A673 (cell line): ENCODE measurements at regions not wholly inside any gene's neighbourhood (a gene's known extent, or its start where the extent isn't known, plus 50 kb on each side); places are given as distances from the start of the nearest gene placed in this dataset.

Experiments used
- BruUV-seq: library from RNA; stranded (reverse); fragments of 400-500 nt; replicated peaks from 2 replicates; lab custom pipeline; 2021; lab: Mats Ljungman, UMichigan
- CTCF ChIA-PET: fragments of 300-600 bp; sonication (Branson Sonifier 250); formaldehyde crosslinking; loops from one replicate; lab custom pipeline; 2022; ENCODE audit warnings: antibody characterized with exemption; lab: Charles Lee
- POLR2A ChIA-PET: fragments of 300-600 bp; sonication (Branson Sonifier 250); formaldehyde crosslinking; loops from one replicate; lab custom pipeline; 2022; ENCODE audit warnings: antibody characterized with exemption; ENCODE audit not compliant: low non-redundant PET; lab: Charles Lee
- DNase-seq: peaks from one replicate; pipeline ENCODE4 v3.0.0-alpha.2; 2015; ENCODE audit warnings: low spot score
- H3K27ac ChIP-seq: fragments of 200-600 bp; sonication (generic); 2 replicates; pipeline ENCODE4 v1.5.1; 2016; ENCODE audit warnings: mixed run types, low read depth, mild to moderate bottlenecking, mixed read lengths, antibody characterized with exemption, low read length; ENCODE audit not compliant: poor library complexity, severe bottlenecking
- H3K27me3 ChIP-seq: fragments of 200-600 bp; sonication (generic); replicated peaks from 2 replicates; pipeline ENCODE4 v1.6.1; 2017; ENCODE audit warnings: mixed run types, low read depth, mild to moderate bottlenecking, mixed read lengths, antibody characterized with exemption, low read length; ENCODE audit not compliant: insufficient read depth, poor library complexity
- H3K36me3 ChIP-seq: fragments of 200-600 bp; sonication (generic); 2 replicates; pipeline ENCODE4 v1.6.1; 2016; ENCODE audit warnings: mixed run types, mild to moderate bottlenecking, mixed read lengths, antibody characterized with exemption, low read length; ENCODE audit not compliant: insufficient read depth, poor library complexity, severe bottlenecking
- H3K4me1 ChIP-seq: fragments of 200-600 bp; sonication (generic); 2 replicates; pipeline ENCODE4 v1.6.1; 2017; ENCODE audit warnings: mixed run types, mild to moderate bottlenecking, mixed read lengths, antibody characterized with exemption, low read length; ENCODE audit not compliant: insufficient read depth, poor library complexity, severe bottlenecking
- H3K4me3 ChIP-seq: fragments of 200-600 bp; sonication (generic); 2 replicates; pipeline ENCODE4 v1.5.1; 2016; ENCODE audit warnings: low read depth, mixed run types, mild to moderate bottlenecking, mixed read lengths, low read length; ENCODE audit not compliant: poor library complexity, severe bottlenecking
- H3K9me3 ChIP-seq: fragments of 200-600 bp; sonication (generic); 2 replicates; pipeline ENCODE4 v1.6.1; 2016; ENCODE audit warnings: mixed run types, low read depth, mild to moderate bottlenecking, mixed read lengths, antibody characterized with exemption, low read length; ENCODE audit not compliant: poor library complexity, severe bottlenecking
- CTCF ChIP-seq: fragments of 300-800, 200-600 bp; sonication (generic); conservative IDR thresholded peaks from 2 replicates; pipeline ENCODE4 v1.5.1; 2017; ENCODE audit warnings: low read depth, mild to moderate bottlenecking, antibody characterized with exemption, low read length, moderate library complexity, mixed read lengths
- EZH2 ChIP-seq: fragments of 200-600 bp; sonication (generic); IDR thresholded peaks from 2 replicates; pipeline ENCODE4 v1.6.1; 2017; ENCODE audit warnings: borderline replicate concordance, low read depth, mild to moderate bottlenecking, mixed read lengths, antibody characterized with exemption, low read length; ENCODE audit not compliant: poor library complexity, severe bottlenecking
- intact Hi-C: fragments of 100-400 bp; cut with micrococcal nuclease; formaldehyde crosslinking; loops from one replicate; pipeline ENCODE4 v1.10.0; 2022; ENCODE audit not compliant: unreplicated experiment

GRCh38 chr7:46288861-46289260, 367.8 kb upstream of the IGFBP3 start:
- BruUV-seq, result no TSS peak
- no peak for DNase-seq
- Histone ChIP-seq H3K27ac (no peak overlapping the region), H3K9me3 (no peaks in the 10 kb centered on the region), H3K4me1 (no peaks in the 10 kb centered on the region), H3K4me3 (no peak overlapping the region), H3K27me3 (no peaks in the 10 kb centered on the region), H3K36me3 (no peaks in the 10 kb centered on the region)
- TF ChIP-seq EZH2 (no peak), CTCF (no peak)
- ChIA-PET CTCF (no interaction called here), POLR2A (no interaction called here)
- intact Hi-C loops, result no loop called here

GRCh38 chr7:46288010-46288409, 366.9 kb upstream of the IGFBP3 start:
- no peak overlapping the region for H3K27ac ChIP-seq
- H3K4me3 ChIP-seq, result no peak overlapping the region
- intact Hi-C loops, result no loop called here
- no peak for TF ChIP-seq EZH2
- no peak for TF ChIP-seq CTCF
- BruUV-seq, result no TSS peak
- DNase-seq, result no peak
- no peaks in the 10 kb centered on the region for H3K36me3 ChIP-seq
- POLR2A ChIA-PET, result interaction anchor here (0.7 kb wide), 1 partner anchor 1318 kb away, joined by 3 read pairs; no protein-coding TSS in a partner anchor
- H3K4me1 ChIP-seq, result no peaks in the 10 kb centered on the region
- H3K9me3 ChIP-seq, result no peaks in the 10 kb centered on the region
- H3K27me3 ChIP-seq, result no peaks in the 10 kb centered on the region
- CTCF ChIA-PET, result no interaction called here

- CTCF ChIA-PET, result no interaction called here
- Histone ChIP-seq H3K4me3 (no peak overlapping the region), H3K27me3 (no peaks in the 10 kb centered on the region), H3K36me3 (no peaks in the 10 kb centered on the region), H3K4me1 (no peaks in the 10 kb centered on the region), H3K9me3 (no peaks in the 10 kb centered on the region), H3K27ac (no peak overlapping the region)
- POLR2A ChIA-PET, result no interaction called here
- intact Hi-C loops, result no loop called here
- BruUV-seq, result no TSS peak
- no peak for TF ChIP-seq CTCF
- no peak for TF ChIP-seq EZH2
- no peak for DNase-seq
These were observed 365.9 kb upstream of the IGFBP3 start for GRCh38 chr7:46286957-46287356.
